ENCODE measurements at regions not wholly inside any gene's neighbourhood (a gene's known extent, or its start where the extent isn't known, plus 50 kb on each side); places are given as distances from the start of the nearest gene placed in this dataset.

DNA sequence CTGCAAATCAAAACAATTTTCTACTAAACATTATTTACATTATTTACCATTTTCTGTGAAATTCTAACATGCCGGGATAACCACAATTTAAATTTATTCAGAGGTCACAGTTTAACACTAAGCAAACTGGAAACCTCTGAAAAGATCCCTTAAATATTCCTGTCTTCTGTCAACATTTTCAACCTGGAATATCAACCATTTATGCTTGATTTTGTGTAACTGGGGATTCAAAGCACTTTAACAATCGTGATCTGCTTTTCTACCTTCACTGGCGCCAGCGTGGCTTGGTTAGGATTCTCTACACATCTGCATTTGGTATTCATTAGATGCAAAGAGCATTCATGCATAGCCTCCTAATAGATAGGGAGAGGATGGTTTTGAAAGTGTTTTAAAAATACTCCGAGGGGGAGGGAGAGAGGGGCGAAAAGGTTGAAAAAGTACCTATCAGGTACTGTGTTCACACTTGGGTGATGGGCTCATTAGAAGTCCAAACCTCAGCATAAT is 59.9 kb upstream of the RAB12 start:
- no peak for DNase-seq
- H3K4me1 ChIP-seq = no peaks in the 10 kb centered on the region
- intact Hi-C loops (cut with DNase I; ENCODE audit: low total_unique reads) = no loop called here
- TF ChIP-seq POLR2A (IDR thresholded peaks at IDR 0.05) = no peak
- TF ChIP-seq, protein P1, sequence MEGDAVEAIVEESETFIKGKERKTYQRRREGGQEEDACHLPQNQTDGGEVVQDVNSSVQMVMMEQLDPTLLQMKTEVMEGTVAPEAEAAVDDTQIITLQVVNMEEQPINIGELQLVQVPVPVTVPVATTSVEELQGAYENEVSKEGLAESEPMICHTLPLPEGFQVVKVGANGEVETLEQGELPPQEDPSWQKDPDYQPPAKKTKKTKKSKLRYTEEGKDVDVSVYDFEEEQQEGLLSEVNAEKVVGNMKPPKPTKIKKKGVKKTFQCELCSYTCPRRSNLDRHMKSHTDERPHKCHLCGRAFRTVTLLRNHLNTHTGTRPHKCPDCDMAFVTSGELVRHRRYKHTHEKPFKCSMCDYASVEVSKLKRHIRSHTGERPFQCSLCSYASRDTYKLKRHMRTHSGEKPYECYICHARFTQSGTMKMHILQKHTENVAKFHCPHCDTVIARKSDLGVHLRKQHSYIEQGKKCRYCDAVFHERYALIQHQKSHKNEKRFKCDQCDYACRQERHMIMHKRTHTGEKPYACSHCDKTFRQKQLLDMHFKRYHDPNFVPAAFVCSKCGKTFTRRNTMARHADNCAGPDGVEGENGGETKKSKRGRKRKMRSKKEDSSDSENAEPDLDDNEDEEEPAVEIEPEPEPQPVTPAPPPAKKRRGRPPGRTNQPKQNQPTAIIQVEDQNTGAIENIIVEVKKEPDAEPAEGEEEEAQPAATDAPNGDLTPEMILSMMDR (IDR thresholded peaks at IDR 0.05) = no peak
- H3K9me3 ChIP-seq = no peaks in the 10 kb centered on the region
- H3K36me3 ChIP-seq (ENCODE audit: low read depth, missing control alignments) = no peaks in the 10 kb centered on the region
- H3K27ac ChIP-seq = no peak overlapping the region
- H3K27me3 ChIP-seq = no peaks in the 10 kb centered on the region
- 78 to 86% methylated on average over 6 of the region's 6 CpGs for WGBS, 2 donors
- H3K4me3 ChIP-seq = no peak overlapping the region

DNA sequence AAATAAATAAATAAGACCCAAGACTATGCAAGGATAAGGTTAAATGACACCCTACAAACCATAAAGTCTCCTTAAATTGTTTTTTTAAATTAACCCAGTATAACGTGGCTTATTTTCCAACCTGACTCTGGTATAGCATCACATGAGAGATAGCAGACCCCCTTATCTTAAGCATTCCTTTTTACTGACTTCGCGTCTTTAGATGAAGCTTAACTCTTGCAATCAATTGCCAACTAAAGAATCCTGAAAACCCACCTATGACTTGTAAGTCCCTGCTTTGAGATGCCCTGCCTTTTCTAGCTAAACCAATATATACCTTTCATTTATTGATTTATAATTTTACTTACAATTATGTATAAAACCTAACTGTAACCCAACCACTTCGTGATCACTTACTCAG is 57.1 kb upstream of the RAB12 start:
- H3K27me3 ChIP-seq = no peaks in the 10 kb centered on the region
- no peaks in the 10 kb centered on the region for H3K4me1 ChIP-seq
- H3K27ac ChIP-seq = no peak overlapping the region
- no peak for TF ChIP-seq POLR2A (IDR thresholded peaks at IDR 0.05)
- TF ChIP-seq, protein P1 (IDR thresholded peaks at IDR 0.05) = no peak
- 61 to 63% methylated on average over 4 of the region's 4 CpGs for WGBS, 2 donors
- DNase-seq = no peak
- no peak overlapping the region for H3K4me3 ChIP-seq
- intact Hi-C loops (cut with DNase I; ENCODE audit: low total_unique reads) = no loop called here
- no peaks in the 10 kb centered on the region for H3K36me3 ChIP-seq (ENCODE audit: low read depth, missing control alignments)
- no peaks in the 10 kb centered on the region for H3K9me3 ChIP-seq

DNA sequence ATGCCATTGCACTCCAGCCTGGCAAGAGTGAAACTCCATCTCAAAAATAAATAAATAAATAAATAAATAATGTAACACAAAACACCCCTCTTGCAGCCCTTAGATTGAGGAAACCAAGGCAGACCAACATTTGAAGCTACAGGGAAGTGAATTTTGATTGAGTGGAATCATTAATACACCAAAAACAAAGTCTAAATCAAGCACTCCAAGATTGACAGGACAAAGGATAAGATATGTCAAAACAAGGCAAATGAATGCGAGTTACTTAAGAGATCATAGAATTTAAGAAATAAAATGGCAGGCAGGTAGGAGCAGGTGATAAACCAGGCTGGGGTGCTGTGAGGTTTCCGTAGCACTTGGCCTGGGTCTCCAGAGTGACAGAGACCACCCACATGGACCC is 54.9 kb upstream of the RAB12 start:
- no peaks in the 10 kb centered on the region for H3K4me1 ChIP-seq
- TF ChIP-seq, protein P1 (IDR thresholded peaks at IDR 0.05) = no peak
- no peak for TF ChIP-seq POLR2A (IDR thresholded peaks at IDR 0.05)

DNA sequence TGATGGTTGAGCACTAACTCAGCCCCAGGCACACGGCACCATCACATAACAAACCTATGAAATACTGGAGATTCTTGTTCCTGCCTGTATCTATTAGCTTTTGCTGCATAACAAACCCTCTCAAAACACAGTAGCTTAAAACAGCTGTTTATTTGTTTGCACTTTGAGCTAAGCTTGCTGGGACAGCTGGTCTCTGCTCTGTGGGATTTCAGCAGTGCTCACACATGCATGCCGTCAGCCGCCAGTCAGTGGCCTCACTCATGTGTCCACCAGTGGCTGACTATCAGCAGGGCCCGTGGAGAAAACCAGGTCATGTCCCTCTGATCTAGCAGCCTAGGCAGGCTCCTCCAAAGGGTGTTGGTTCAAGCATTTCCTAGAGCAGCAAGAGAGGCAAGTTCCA is 52.8 kb upstream of the RAB12 start:
- Histone ChIP-seq H3K4me1 (no peaks in the 10 kb centered on the region), H3K27me3 (no peaks in the 10 kb centered on the region), H3K9me3 (no peaks in the 10 kb centered on the region), H3K36me3 (ENCODE audit: low read depth, missing control alignments) (no peaks in the 10 kb centered on the region), H3K27ac (no peak overlapping the region), H3K4me3 (no peak overlapping the region)
- no peak for TF ChIP-seq POLR2A (IDR thresholded peaks at IDR 0.05)
- TF ChIP-seq, protein P1 (IDR thresholded peaks at IDR 0.05) = no peak
- no peak for DNase-seq
- 86 to 88% methylated on average over 4 of the region's 4 CpGs for WGBS, 2 donors
- intact Hi-C loops (cut with DNase I; ENCODE audit: low total_unique reads) = no loop called here

More for the DNA sequence above, 54.9 kb upstream of the RAB12 start:
- Histone ChIP-seq H3K27me3 (no peaks in the 10 kb centered on the region), H3K9me3 (no peaks in the 10 kb centered on the region), H3K4me3 (no peak overlapping the region), H3K36me3 (ENCODE audit: low read depth, missing control alignments) (no peaks in the 10 kb centered on the region), H3K27ac (no peak overlapping the region)
- DNase-seq = no peak
- intact Hi-C loops (cut with DNase I; ENCODE audit: low total_unique reads) = no loop called here
- WGBS, 2 donors = 91% methylated on average over 2 of the region's 2 CpGs

Small RNA genes lying in the stretch of these regions (small RNA-seq; reads per million reads assigned to genes)
- gene RN7SL50P = 0 reads per million in 2 donors

Data from testis (tissue), 2 donors.